GM19023 (cell line): ENCODE measurements at regions not wholly inside any gene's neighbourhood (a gene's known extent, or its start where the extent isn't known, plus 50 kb on each side); places are given as distances from the start of the nearest gene placed in this dataset.
"Not testable (repeated sequence)": the region's sequence is repeated elsewhere in the genome, so short reads cannot be mapped to it uniquely, and the experiment has no call there.

Experiments
- ATAC-seq: cut with Tn5 transposase; IDR thresholded peaks from one replicate; pipeline ENCODE4 v1.9.1; 2021; ENCODE audit warnings: mild to moderate bottlenecking, moderate library complexity; ENCODE audit not compliant: unreplicated experiment

GRCh38 chr13:83498481-83499190 is 383.6 kb downstream of the SLITRK1 start:
- ATAC-seq = no peak

GRCh38 chr13:83498045-83498444 is 384.2 kb downstream of the SLITRK1 start:
- no peak for ATAC-seq

GRCh38 chr13:83496501-83496900 is 385.8 kb downstream of the SLITRK1 start:
- ATAC-seq = no peak

GRCh38 chr13:83485101-83485500 is 397.2 kb downstream of the SLITRK1 start:
- no peak for ATAC-seq

- ATAC-seq = no peak
Measured at GRCh38 chr13:83471011-83471410, 411.3 kb downstream of the SLITRK1 start.

GRCh38 chr13:83470133-83470797 is 412.0 kb downstream of the SLITRK1 start:
- no peak for ATAC-seq

- no peak for ATAC-seq
Measured at GRCh38 chr13:83453723-83454122, 428.6 kb downstream of the SLITRK1 start.

GRCh38 chr13:83453300-83453699 is 429.0 kb downstream of the SLITRK1 start:
- ATAC-seq = no peak

- no peak for ATAC-seq
Measured at GRCh38 chr13:83452292-83452950, 429.9 kb downstream of the SLITRK1 start.

- no peak for ATAC-seq
Measured at GRCh38 chr13:83450591-83450990, 431.7 kb downstream of the SLITRK1 start.

- ATAC-seq = no peak
Measured at GRCh38 chr13:83449668-83450395, 432.4 kb downstream of the SLITRK1 start.

- no peak for ATAC-seq
Measured at GRCh38 chr13:83440465-83440864, 441.8 kb downstream of the SLITRK1 start.

GRCh38 chr13:83439464-83439863 is 442.8 kb downstream of the SLITRK1 start:
- ATAC-seq = not testable (repeated sequence)

- ATAC-seq = no peak
Measured at GRCh38 chr13:83423861-83424260, 458.4 kb downstream of the SLITRK1 start.

- ATAC-seq = no peak
Measured at GRCh38 chr13:83423381-83423780, 458.9 kb downstream of the SLITRK1 start.

GRCh38 chr13:83414393-83414792 is 467.9 kb downstream of the SLITRK1 start:
- ATAC-seq = no peak

GRCh38 chr13:83386609-83387008 is 495.7 kb downstream of the SLITRK1 start:
- no peak for ATAC-seq

GRCh38 chr13:83378908-83379307 is 503.4 kb downstream of the SLITRK1 start:
- no peak for ATAC-seq

GRCh38 chr13:83377491-83377890 is 504.8 kb downstream of the SLITRK1 start:
- ATAC-seq = no peak

GRCh38 chr13:83372786-83373185 is 509.5 kb downstream of the SLITRK1 start:
- ATAC-seq = no peak

GRCh38 chr13:83365723-83366122 is 516.6 kb downstream of the SLITRK1 start:
- ATAC-seq = no peak
